ENCODE measurements at regions not wholly inside any gene's neighbourhood (a gene's known extent, or its start where the extent isn't known, plus 50 kb on each side); places are given as distances from the start of the nearest gene placed in this dataset.

DNA sequence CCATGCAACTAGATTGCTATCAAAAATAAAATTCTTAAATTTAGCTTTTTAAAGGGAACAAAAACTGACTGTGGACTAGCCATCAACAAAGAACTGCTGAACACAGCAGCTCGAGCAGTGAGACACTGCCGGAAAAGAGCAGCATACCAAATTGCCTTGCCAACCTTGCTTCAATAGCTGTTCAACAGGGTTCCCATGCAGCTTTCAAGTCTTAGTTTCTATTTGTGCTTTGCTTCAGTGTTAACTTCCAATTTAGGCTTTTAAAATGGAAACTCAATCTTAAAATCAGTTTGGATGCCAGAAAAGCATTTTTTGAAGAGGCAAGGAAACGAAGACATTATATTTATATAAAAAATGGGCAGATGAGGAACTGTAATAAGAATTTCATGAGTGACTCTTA, 463.4 kb upstream of the MAGEB18 start:
- H3K79me1 ChIP-seq (ENCODE audit: low read depth in 1 of 2, low read length in 2 of 2): no peaks in the 10 kb centered on the region
- ATAC-seq (ENCODE audit: low read depth) (no peak), DNase-seq (no peak)
- H3K36me3 ChIP-seq (ENCODE audit: control insufficient read depth, insufficient read depth, low read length): no peaks in the 10 kb centered on the region
- no peak overlapping the region for H4K91ac ChIP-seq (ENCODE audit: insufficient read depth, low read depth, low read length)
- no peaks in the 10 kb centered on the region for H3K9me1 ChIP-seq (ENCODE audit: insufficient read depth, low read length)
- H3K9me3 ChIP-seq (ENCODE audit: control insufficient read depth, insufficient read depth, low read length): peaks cover 6% of the 10 kb centered on the region
- no TSS peak for BruUV-seq (replicated peaks)
- dilution Hi-C loops (cut with HindIII; ENCODE audit: low sequenced_read_pairs, unreplicated experiment): no loop called here
- CTCF ChIA-PET: no interaction called here
- 60% methylated on average over 1 of the region's 3 CpGs; no CpG with 5 or more reads in 1 of the 2 experiments for WGBS, 2 experiments (ENCODE audit: extremely low coverage in 2 of 2, insufficient read length in 1 of 2)
- H3K27ac ChIP-seq (ENCODE audit: insufficient read depth, low read length): no peak overlapping the region
- POLR2A ChIA-PET (ENCODE audit: unreplicated experiment): no interaction called here
- H3K4me3 ChIP-seq (ENCODE audit: insufficient read depth, low read depth, low read length): no peak overlapping the region
- H4K8ac ChIP-seq (ENCODE audit: low read depth in 2 of 2, low read length in 2 of 2): no peak overlapping the region
- no peaks in the 10 kb centered on the region for H3K27me3 ChIP-seq (ENCODE audit: control insufficient read depth, insufficient read depth, low read length)
- TF ChIP-seq RFX5 (IDR thresholded peaks at IDR 0.05; ENCODE audit: low read depth, low read length): no peak
- TF ChIP-seq NFE2L2 (IDR thresholded peaks at IDR 0.05; ENCODE audit: low read depth, low read length): no peak
- TF ChIP-seq CHD1 (IDR thresholded peaks at IDR 0.05; ENCODE audit: low read depth, low read length): no peak
- TF ChIP-seq CEBPB (IDR thresholded peaks at IDR 0.05; ENCODE audit: low read depth, low read length): no peak
- TF ChIP-seq MAZ (IDR thresholded peaks at IDR 0.05; ENCODE audit: borderline replicate concordance, low read depth, low read length): no peak
- TF ChIP-seq BHLHE40 (IDR thresholded peaks at IDR 0.05; ENCODE audit: low read depth, low read length): no peak
- TF ChIP-seq ELK1 (IDR thresholded peaks at IDR 0.05; ENCODE audit: borderline replicate concordance, low read depth, low read length): no peak
- no peak for TF ChIP-seq MXI1 (IDR thresholded peaks at IDR 0.05; ENCODE audit: borderline replicate concordance, low read depth, low read length)
- TF ChIP-seq USF2 (IDR thresholded peaks at IDR 0.05; ENCODE audit: low read depth, low read length): no peak
- TF ChIP-seq RCOR1 (IDR thresholded peaks at IDR 0.05; ENCODE audit: insufficient replicate concordance, low read length): no peak
- TF ChIP-seq RAD21 (IDR thresholded peaks at IDR 0.05; ENCODE audit: low read length): no peak
- TF ChIP-seq, protein P1, sequence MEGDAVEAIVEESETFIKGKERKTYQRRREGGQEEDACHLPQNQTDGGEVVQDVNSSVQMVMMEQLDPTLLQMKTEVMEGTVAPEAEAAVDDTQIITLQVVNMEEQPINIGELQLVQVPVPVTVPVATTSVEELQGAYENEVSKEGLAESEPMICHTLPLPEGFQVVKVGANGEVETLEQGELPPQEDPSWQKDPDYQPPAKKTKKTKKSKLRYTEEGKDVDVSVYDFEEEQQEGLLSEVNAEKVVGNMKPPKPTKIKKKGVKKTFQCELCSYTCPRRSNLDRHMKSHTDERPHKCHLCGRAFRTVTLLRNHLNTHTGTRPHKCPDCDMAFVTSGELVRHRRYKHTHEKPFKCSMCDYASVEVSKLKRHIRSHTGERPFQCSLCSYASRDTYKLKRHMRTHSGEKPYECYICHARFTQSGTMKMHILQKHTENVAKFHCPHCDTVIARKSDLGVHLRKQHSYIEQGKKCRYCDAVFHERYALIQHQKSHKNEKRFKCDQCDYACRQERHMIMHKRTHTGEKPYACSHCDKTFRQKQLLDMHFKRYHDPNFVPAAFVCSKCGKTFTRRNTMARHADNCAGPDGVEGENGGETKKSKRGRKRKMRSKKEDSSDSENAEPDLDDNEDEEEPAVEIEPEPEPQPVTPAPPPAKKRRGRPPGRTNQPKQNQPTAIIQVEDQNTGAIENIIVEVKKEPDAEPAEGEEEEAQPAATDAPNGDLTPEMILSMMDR (conservative IDR thresholded peaks at IDR 0.05; ENCODE audit: low read depth, low read length): no peak
- TF ChIP-seq MAFK (IDR thresholded peaks at IDR 0.05; ENCODE audit: low read depth, low read length): no peak
- TF ChIP-seq SMC3 (IDR thresholded peaks at IDR 0.05; ENCODE audit: low read depth, low read length): no peak
- no peak for TF ChIP-seq POLR2A (IDR thresholded peaks at IDR 0.05; ENCODE audit: low read depth, low read length)
- no peak for TF ChIP-seq FOS (IDR thresholded peaks at IDR 0.05; ENCODE audit: low read depth, low read length)
- H3K14ac ChIP-seq (replicated peaks; ENCODE audit: low read depth, low read length): no peak overlapping the region
- no peak overlapping the region for H2AFZ ChIP-seq (replicated peaks; ENCODE audit: low read length, poor library complexity)
- H2BK5ac ChIP-seq (ENCODE audit: low read depth, low read length, poor library complexity, severe bottlenecking): no peak overlapping the region
- no peak overlapping the region for H3K9ac ChIP-seq (ENCODE audit: low read depth, low read length)
- no peak overlapping the region for H3K56ac ChIP-seq (ENCODE audit: extremely low read depth, insufficient read depth, low read length)
- H3K4me1 ChIP-seq (ENCODE audit: control insufficient read depth, insufficient read depth, low read length): no peaks in the 10 kb centered on the region
- H2BK120ac ChIP-seq (ENCODE audit: low read depth, low read length): no peak overlapping the region
- no peak overlapping the region for H3K18ac ChIP-seq (ENCODE audit: low read depth, low read length)
- H2AK5ac ChIP-seq (ENCODE audit: low read depth, low read length): no peak overlapping the region
- no peak overlapping the region for H3K4ac ChIP-seq (ENCODE audit: low read depth, low read length)
- intact Hi-C loops (cut with micrococcal nuclease): no loop called here
- in situ Hi-C loops (cut with MboI; ENCODE audit: low sequenced_read_pairs): no loop called here
- H2AK9ac ChIP-seq (replicated peaks; ENCODE audit: low read depth, low read length, poor library complexity): no peak overlapping the region
- H4K20me1 ChIP-seq (ENCODE audit: insufficient read depth, low read length): no peaks in the 10 kb centered on the region
- H2BK20ac ChIP-seq (ENCODE audit: low read depth, low read length): no peak overlapping the region
- no peak overlapping the region for H2BK15ac ChIP-seq (ENCODE audit: low read depth, low read length)
- no peak overlapping the region for H3K23ac ChIP-seq (ENCODE audit: low read depth, low read length)
- no peak overlapping the region for H4K5ac ChIP-seq (ENCODE audit: low read depth, low read length)
- no peak overlapping the region for H3K4me2 ChIP-seq (ENCODE audit: low read depth, low read length)

Data from IMR-90 (cell line).